ENCODE measurements at regions not wholly inside any gene's neighbourhood (a gene's known extent, or its start where the extent isn't known, plus 50 kb on each side); places are given as distances from the start of the nearest gene placed in this dataset.
"Not testable (repeated sequence)": the region's sequence is repeated elsewhere in the genome, so short reads cannot be mapped to it uniquely, and the experiment has no call there.

GRCh38 chr6:12348530-12349511 is 58.7 kb downstream of the EDN1 start:
- H3K4me3 ChIP-seq (ENCODE audit: low read length) = no peak overlapping the region
- no peak for DNase-seq (ENCODE audit: low read depth, low spot score)

- no peak for DNase-seq (ENCODE audit: low read depth, low spot score)
- no peak overlapping the region for H3K4me3 ChIP-seq (ENCODE audit: low read length)
Observed at GRCh38 chr6:12350644-12351170, 60.5 kb downstream of the EDN1 start.

GRCh38 chr6:12351672-12352071 is 61.5 kb downstream of the EDN1 start:
- no peak overlapping the region for H3K4me3 ChIP-seq (ENCODE audit: low read length)
- no peak for DNase-seq (ENCODE audit: low read depth, low spot score)

- no peak for DNase-seq (ENCODE audit: low read depth, low spot score)
- H3K4me3 ChIP-seq (ENCODE audit: low read length) = no peak overlapping the region
Observed at GRCh38 chr6:12353731-12354130, 63.6 kb downstream of the EDN1 start.

GRCh38 chr6:12354499-12354898 is 64.3 kb downstream of the EDN1 start:
- H3K4me3 ChIP-seq (ENCODE audit: low read length) = no peak overlapping the region
- no peak for DNase-seq (ENCODE audit: low read depth, low spot score)

- H3K4me3 ChIP-seq (ENCODE audit: low read length) = no peak overlapping the region
- no peak for DNase-seq (ENCODE audit: low read depth, low spot score)
Observed at GRCh38 chr6:12355354-12355753, 65.2 kb downstream of the EDN1 start.

GRCh38 chr6:12356431-12356830 is 66.3 kb downstream of the EDN1 start:
- no peak overlapping the region for H3K4me3 ChIP-seq (ENCODE audit: low read length)
- no peak for DNase-seq (ENCODE audit: low read depth, low spot score)

- no peak overlapping the region for H3K4me3 ChIP-seq (ENCODE audit: low read length)
- DNase-seq (ENCODE audit: low read depth, low spot score) = no peak
Observed at GRCh38 chr6:12356983-12357972, 67.1 kb downstream of the EDN1 start.

GRCh38 chr6:12359036-12359435 is 68.9 kb downstream of the EDN1 start:
- DNase-seq (ENCODE audit: low read depth, low spot score) = no peak

GRCh38 chr6:12361042-12361765 is 71.0 kb downstream of the EDN1 start:
- no peak for DNase-seq (ENCODE audit: low read depth, low spot score)
- H3K4me3 ChIP-seq (ENCODE audit: low read length) = no peak overlapping the region

More at GRCh38 chr6:12359036-12359435, 68.9 kb downstream of the EDN1 start:
- H3K4me3 ChIP-seq (ENCODE audit: low read length) = no peak overlapping the region

GRCh38 chr6:12363277-12363650 is 73.1 kb downstream of the EDN1 start:
- not testable (repeated sequence) for H3K4me3 ChIP-seq (ENCODE audit: low read length); DNase-seq (ENCODE audit: low read depth, low spot score)

- DNase-seq (ENCODE audit: low read depth, low spot score) = no peak
- no peak overlapping the region for H3K4me3 ChIP-seq (ENCODE audit: low read length)
Observed at GRCh38 chr6:12363651-12364381, 73.7 kb downstream of the EDN1 start.

- no peak overlapping the region for H3K4me3 ChIP-seq (ENCODE audit: low read length)
- no peak for DNase-seq (ENCODE audit: low read depth, low spot score)
Observed at GRCh38 chr6:12364621-12365020, 74.5 kb downstream of the EDN1 start.

GRCh38 chr6:12366731-12367130 is 76.6 kb downstream of the EDN1 start:
- no peak for DNase-seq (ENCODE audit: low read depth, low spot score)
- no peak overlapping the region for H3K4me3 ChIP-seq (ENCODE audit: low read length)

- no peak overlapping the region for H3K4me3 ChIP-seq (ENCODE audit: low read length)
- DNase-seq (ENCODE audit: low read depth, low spot score) = no peak
Observed at GRCh38 chr6:12367412-12367811, 77.3 kb downstream of the EDN1 start.

- no peak overlapping the region for H3K4me3 ChIP-seq (ENCODE audit: low read length)
- DNase-seq (ENCODE audit: low read depth, low spot score) = no peak
Observed at GRCh38 chr6:12369355-12369754, 79.2 kb downstream of the EDN1 start.

- DNase-seq (ENCODE audit: low read depth, low spot score) = no peak
- no peak overlapping the region for H3K4me3 ChIP-seq (ENCODE audit: low read length)
Observed at GRCh38 chr6:12369781-12370262, 79.7 kb downstream of the EDN1 start.

- no peak for DNase-seq (ENCODE audit: low read depth, low spot score)
- H3K4me3 ChIP-seq (ENCODE audit: low read length) = no peak overlapping the region
Observed at GRCh38 chr6:12371151-12371550, 81.0 kb downstream of the EDN1 start.
